WTC11 (cell line): ENCODE measurements at regions not wholly inside any gene's neighbourhood (a gene's known extent, or its start where the extent isn't known, plus 50 kb on each side); places are given as distances from the start of the nearest gene placed in this dataset.

Experiments used
- ATAC-seq: fragments of 200-7000 bp; cut with Tn5 transposase; 2 replicates; pipeline ENCODE4 v1.10.0; 2021; ENCODE audit warnings: mild to moderate bottlenecking, moderate library complexity
- CTCF ChIA-PET: fragments of 300-600 bp; sonication (Branson Sonifier 250); formaldehyde crosslinking; loops from one replicate; lab custom pipeline; 2021; ENCODE audit warnings: antibody characterized with exemption; lab: Charles Lee
- POLR2A ChIA-PET: fragments of 350-600 bp; sonication (Branson Sonifier 250); formaldehyde crosslinking; loops from one replicate; lab custom pipeline; 2021; ENCODE audit warnings: antibody characterized with exemption; lab: Charles Lee
- DNase-seq: peaks from one replicate; pipeline ENCODE4 v3.0.0; 2021; ENCODE audit warnings: low spot score
- H3K27ac Mint-ChIP-seq: 2 replicates; pipeline ENCODE4 v1.8.0; 2021; ENCODE audit warnings: mixed read lengths
- H3K27me3 Mint-ChIP-seq: 2 replicates; pipeline ENCODE4 v1.8.0; 2021; ENCODE audit warnings: low read depth, mild to moderate bottlenecking, moderate library complexity, mixed read lengths
- H3K36me3 Mint-ChIP-seq: 2 replicates; pipeline ENCODE4 v1.8.0; 2021; ENCODE audit warnings: mixed read lengths
- H3K4me1 Mint-ChIP-seq: 2 replicates; pipeline ENCODE4 v1.8.0; 2022; ENCODE audit warnings: mixed read lengths
- H3K4me3 Mint-ChIP-seq: 2 replicates; pipeline ENCODE4 v1.8.0; 2021; ENCODE audit warnings: mild to moderate bottlenecking, moderate library complexity, mixed read lengths
- H3K9me3 Mint-ChIP-seq: 2 replicates; pipeline ENCODE4 v1.8.0; 2021; ENCODE audit warnings: mixed read lengths
- ATF6 ChIP-seq: sonication (generic); formaldehyde crosslinking; IDR thresholded peaks from 2 replicates; pipeline ENCODE4 v1.8.1; 2023; ENCODE audit warnings: mild to moderate bottlenecking, missing genetic modification reagents
- CBFB ChIP-seq: sonication (generic); formaldehyde crosslinking; IDR thresholded peaks from 2 replicates; pipeline ENCODE4 v1.8.1; 2022; ENCODE audit warnings: mild to moderate bottlenecking, low read depth, missing genetic modification reagents
- ETV6 ChIP-seq: sonication (generic); formaldehyde crosslinking; IDR thresholded peaks from 2 replicates; pipeline ENCODE4 v1.8.1; 2022; ENCODE audit warnings: mild to moderate bottlenecking, missing genetic modification reagents
- FOXK1 ChIP-seq: sonication (generic); formaldehyde crosslinking; IDR thresholded peaks from 2 replicates; pipeline ENCODE4 v1.8.0; 2022; ENCODE audit warnings: mild to moderate bottlenecking, moderate library complexity, missing genetic modification reagents
- FOXP1 ChIP-seq: sonication (generic); formaldehyde crosslinking; IDR thresholded peaks from 2 replicates; pipeline ENCODE4 v1.8.0; 2022; ENCODE audit warnings: missing genetic modification reagents, mild to moderate bottlenecking, moderate library complexity, borderline replicate concordance
- NR2C2 ChIP-seq: sonication (generic); formaldehyde crosslinking; IDR thresholded peaks from 2 replicates; pipeline ENCODE4 v1.8.0; 2022; ENCODE audit warnings: mild to moderate bottlenecking, missing genetic modification reagents
- SMAD4 ChIP-seq: sonication (generic); formaldehyde crosslinking; IDR thresholded peaks from 2 replicates; pipeline ENCODE4 v1.8.0; 2022; ENCODE audit warnings: mild to moderate bottlenecking, missing genetic modification reagents
- TEAD4 ChIP-seq: sonication (generic); formaldehyde crosslinking; IDR thresholded peaks from 2 replicates; pipeline ENCODE4 v1.8.0; 2022; ENCODE audit warnings: mild to moderate bottlenecking, missing genetic modification reagents
- TP53 ChIP-seq: sonication (generic); formaldehyde crosslinking; IDR thresholded peaks from 2 replicates; pipeline ENCODE4 v1.8.1; 2023; ENCODE audit warnings: mild to moderate bottlenecking, missing genetic modification reagents
- USF1 ChIP-seq: sonication (generic); formaldehyde crosslinking; IDR thresholded peaks from 2 replicates; pipeline ENCODE4 v1.8.0; 2022; ENCODE audit warnings: mild to moderate bottlenecking, missing genetic modification reagents
- ZNF219 ChIP-seq: sonication (generic); formaldehyde crosslinking; IDR thresholded peaks from 2 replicates; pipeline ENCODE4 v1.8.0; 2023; ENCODE audit warnings: missing genetic modification reagents, mild to moderate bottlenecking, borderline replicate concordance
- ZNF532 ChIP-seq: fragments of 250-450 bp; sonication (Bioruptor Pico); IDR thresholded peaks from 2 replicates; pipeline ENCODE4 v1.9.0; 2021; ENCODE audit warnings: mild to moderate bottlenecking, borderline replicate concordance
- TF ChIP-seq, protein P1 (sequence below): sonication (generic); formaldehyde crosslinking; IDR thresholded peaks from 2 replicates; pipeline ENCODE4 v1.8.0; 2023; ENCODE audit warnings: mild to moderate bottlenecking, missing genetic modification reagents

DNA sequence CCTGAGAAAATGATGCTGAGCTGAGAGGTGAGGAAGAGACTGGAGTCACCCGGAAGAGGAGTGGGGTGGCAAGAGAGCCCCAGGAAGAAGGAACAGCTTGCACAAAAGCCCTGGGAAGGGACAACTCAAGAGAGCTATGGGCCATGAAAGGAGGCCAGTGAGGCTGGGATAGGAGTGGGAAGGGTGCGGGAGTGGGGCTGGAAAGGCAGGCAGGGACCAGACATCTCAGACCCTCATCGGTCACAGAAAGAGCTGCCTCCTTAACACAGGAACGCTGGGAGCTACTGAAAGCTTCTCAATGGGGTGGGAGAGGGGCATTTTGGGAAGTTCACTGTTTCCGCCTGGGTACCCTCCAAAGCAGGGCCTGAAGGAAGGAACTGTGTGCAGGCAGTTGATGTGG lies 122.0 kb upstream of the UNC5B start:
- peaks cover 4% of the 10 kb centered on the region; the same call in 1 of the 2 replicates for H3K9me3 Mint-ChIP-seq
- TF ChIP-seq ZNF532 (CRISPR knock-in tag), result no peak
- TF ChIP-seq TEAD4 (CRISPR knock-in tag), result no peak
- no peak for TF ChIP-seq ATF6 (CRISPR knock-in tag)
- no peak for TF ChIP-seq TP53 (CRISPR knock-in tag)
- TF ChIP-seq SMAD4 (CRISPR knock-in tag), result no peak
- TF ChIP-seq FOXP1 (CRISPR knock-in tag), result no peak
- TF ChIP-seq ETV6 (CRISPR knock-in tag), result no peak
- peaks cover 8% of the 10 kb centered on the region for H3K4me1 Mint-ChIP-seq
- ChIA-PET POLR2A (no interaction called here), CTCF (interaction anchor here (1.2 kb wide), 1 partner anchor 187 kb away, joined by 4 read pairs; no protein-coding TSS in a partner anchor)
- H3K4me3 Mint-ChIP-seq, result no peak overlapping the region
- H3K27me3 Mint-ChIP-seq, result peaks cover 12% of the 10 kb centered on the region
- no peaks in the 10 kb centered on the region for H3K36me3 Mint-ChIP-seq
- no peak overlapping the region for H3K27ac Mint-ChIP-seq
- DNase-seq (no peak), ATAC-seq (no peak)

- Mint-ChIP-seq H3K4me1 (peaks cover 8% of the 10 kb centered on the region), H3K27me3 (peaks cover 12% of the 10 kb centered on the region), H3K27ac (no peak overlapping the region), H3K4me3 (no peak overlapping the region), H3K36me3 (no peaks in the 10 kb centered on the region), H3K9me3 (peaks cover 4% of the 10 kb centered on the region; the same call in 1 of the 2 replicates)
- CTCF ChIA-PET, result interaction anchor here (0.7 to 1.2 kb wide), 2 partner anchors 188 to 215 kb away, joined by 3 to 4 read pairs; no protein-coding TSS in a partner anchor
- TF ChIP-seq, protein P1, sequence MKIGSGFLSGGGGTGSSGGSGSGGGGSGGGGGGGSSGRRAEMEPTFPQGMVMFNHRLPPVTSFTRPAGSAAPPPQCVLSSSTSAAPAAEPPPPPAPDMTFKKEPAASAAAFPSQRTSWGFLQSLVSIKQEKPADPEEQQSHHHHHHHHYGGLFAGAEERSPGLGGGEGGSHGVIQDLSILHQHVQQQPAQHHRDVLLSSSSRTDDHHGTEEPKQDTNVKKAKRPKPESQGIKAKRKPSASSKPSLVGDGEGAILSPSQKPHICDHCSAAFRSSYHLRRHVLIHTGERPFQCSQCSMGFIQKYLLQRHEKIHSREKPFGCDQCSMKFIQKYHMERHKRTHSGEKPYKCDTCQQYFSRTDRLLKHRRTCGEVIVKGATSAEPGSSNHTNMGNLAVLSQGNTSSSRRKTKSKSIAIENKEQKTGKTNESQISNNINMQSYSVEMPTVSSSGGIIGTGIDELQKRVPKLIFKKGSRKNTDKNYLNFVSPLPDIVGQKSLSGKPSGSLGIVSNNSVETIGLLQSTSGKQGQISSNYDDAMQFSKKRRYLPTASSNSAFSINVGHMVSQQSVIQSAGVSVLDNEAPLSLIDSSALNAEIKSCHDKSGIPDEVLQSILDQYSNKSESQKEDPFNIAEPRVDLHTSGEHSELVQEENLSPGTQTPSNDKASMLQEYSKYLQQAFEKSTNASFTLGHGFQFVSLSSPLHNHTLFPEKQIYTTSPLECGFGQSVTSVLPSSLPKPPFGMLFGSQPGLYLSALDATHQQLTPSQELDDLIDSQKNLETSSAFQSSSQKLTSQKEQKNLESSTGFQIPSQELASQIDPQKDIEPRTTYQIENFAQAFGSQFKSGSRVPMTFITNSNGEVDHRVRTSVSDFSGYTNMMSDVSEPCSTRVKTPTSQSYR (CRISPR knock-in tag), result no peak
- no peak for TF ChIP-seq NR2C2 (CRISPR knock-in tag)
- TF ChIP-seq FOXK1 (CRISPR knock-in tag), result no peak
- no peak for TF ChIP-seq USF1
- TF ChIP-seq CBFB (CRISPR knock-in tag), result no peak
- no peak for TF ChIP-seq ZNF532 (CRISPR knock-in tag)
- TF ChIP-seq ZNF219, result no peak
- POLR2A ChIA-PET, result interaction anchor here (0.9 kb wide), 1 partner anchor 39 kb away, joined by 3 read pairs; no protein-coding TSS in a partner anchor
- no peak for DNase-seq
- no peak for ATAC-seq
Measured at GRCh38 chr10:71090801-71091200, 121.6 kb upstream of the UNC5B start.
